ENCODE measurements at regions not wholly inside any gene's neighbourhood (a gene's known extent, or its start where the extent isn't known, plus 50 kb on each side); places are given as distances from the start of the nearest gene placed in this dataset.

DNA sequence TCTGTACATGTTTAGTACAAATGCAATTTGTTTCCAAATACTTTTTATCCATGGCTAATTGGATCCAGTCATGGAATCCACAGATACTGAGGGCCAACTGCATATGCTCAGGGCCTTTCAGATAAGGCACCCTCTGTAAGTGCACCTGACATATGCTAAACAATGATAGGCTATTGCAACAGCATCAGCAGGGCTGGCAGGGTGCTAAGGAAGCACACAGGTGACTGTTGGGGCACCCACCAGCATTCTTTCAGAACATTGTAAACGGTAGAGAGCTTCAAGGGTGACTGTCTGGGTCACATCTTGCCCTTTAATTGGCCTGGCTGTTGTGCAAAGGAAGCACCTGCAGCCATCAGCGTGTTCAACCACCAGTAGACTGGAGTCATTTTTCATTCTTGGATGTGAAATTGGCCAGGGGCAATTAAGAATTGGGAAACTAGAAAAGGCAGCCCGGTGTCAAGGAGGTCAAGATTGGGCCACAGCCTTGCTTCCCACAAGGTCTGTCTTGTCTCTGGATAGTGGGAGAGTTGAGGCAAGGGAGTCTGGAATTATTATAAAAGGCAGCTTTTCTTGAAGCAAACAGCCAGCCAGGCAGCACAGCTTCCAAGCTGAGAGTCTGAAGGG, 129.3 kb upstream of the RAI14 start:
- TF ChIP-seq CTCF (IDR thresholded peaks at IDR 0.05; ENCODE audit: low read depth, low read length) (no peak), MAX (IDR thresholded peaks at IDR 0.05; ENCODE audit: low read depth, low read length) (no peak), POLR2A (IDR thresholded peaks at IDR 0.05; ENCODE audit: extremely low read depth, insufficient read length) (no peak), MYC (IDR thresholded peaks at IDR 0.05; ENCODE audit: low read depth, low read length) (no peak)
- DNase-seq (ENCODE audit: low read depth) = no peak
- no peak overlapping the region for H3K4me3 ChIP-seq (ENCODE audit: low read depth, low read length)

- no peak for TF ChIP-seq CTCF (IDR thresholded peaks at IDR 0.05; ENCODE audit: low read depth, low read length)
- DNase-seq (ENCODE audit: low read depth) = no peak
- no peak overlapping the region for H3K4me3 ChIP-seq (ENCODE audit: low read depth, low read length)
Measured at GRCh38 chr5:34529581-34530331, 126.4 kb upstream of the RAI14 start.

- no peak for DNase-seq (ENCODE audit: low read depth)
- H3K4me3 ChIP-seq (ENCODE audit: low read depth, low read length) = no peak overlapping the region
- TF ChIP-seq MAX (IDR thresholded peaks at IDR 0.05; ENCODE audit: low read depth, low read length) (no peak), CTCF (IDR thresholded peaks at IDR 0.05; ENCODE audit: low read depth, low read length) (no peak), POLR2A (IDR thresholded peaks at IDR 0.05; ENCODE audit: extremely low read depth, insufficient read length) (no peak), MYC (IDR thresholded peaks at IDR 0.05; ENCODE audit: low read depth, low read length) (no peak)
Measured at GRCh38 chr5:34530637-34531036, 125.5 kb upstream of the RAI14 start.

- DNase-seq (ENCODE audit: low read depth) = no peak
- no peak overlapping the region for H3K4me3 ChIP-seq (ENCODE audit: low read depth, low read length)
- TF ChIP-seq MYC (IDR thresholded peaks at IDR 0.05; ENCODE audit: low read depth, low read length) (no peak), MAX (IDR thresholded peaks at IDR 0.05; ENCODE audit: low read depth, low read length) (no peak), POLR2A (IDR thresholded peaks at IDR 0.05; ENCODE audit: extremely low read depth, insufficient read length) (no peak), CTCF (IDR thresholded peaks at IDR 0.05; ENCODE audit: low read depth, low read length) (no peak)
Measured at GRCh38 chr5:34531751-34532360, 124.3 kb upstream of the RAI14 start.

- TF ChIP-seq POLR2A (IDR thresholded peaks at IDR 0.05; ENCODE audit: extremely low read depth, insufficient read length) = no peak
- no peak for TF ChIP-seq CTCF (IDR thresholded peaks at IDR 0.05; ENCODE audit: low read depth, low read length)
- TF ChIP-seq MYC (IDR thresholded peaks at IDR 0.05; ENCODE audit: low read depth, low read length) = no peak
- no peak for TF ChIP-seq MAX (IDR thresholded peaks at IDR 0.05; ENCODE audit: low read depth, low read length)
- DNase-seq (ENCODE audit: low read depth) = no peak
- H3K4me3 ChIP-seq (ENCODE audit: low read depth, low read length) = no peak overlapping the region
Measured at GRCh38 chr5:34533582-34534522, 122.3 kb upstream of the RAI14 start.
